HCT116 (cell line): ENCODE measurements at regions not wholly inside any gene's neighbourhood (a gene's known extent, or its start where the extent isn't known, plus 50 kb on each side); places are given as distances from the start of the nearest gene placed in this dataset.

Source experiments
- ATAC-seq: fragments of 200-7000 bp; cut with Tn5 transposase; 2 replicates; pipeline ENCODE4 v1.9.1; 2020; ENCODE audit warnings: mild to moderate bottlenecking, moderate library complexity
- BruUV-seq: library from RNA; stranded (reverse); fragments of 400-500 nt; replicated peaks from 2 replicates; lab custom pipeline; 2021; lab: Mats Ljungman, UMichigan
- CTCF ChIA-PET: fragments of 300-600 bp; sonication (Branson Sonifier 250); formaldehyde crosslinking; loops from one replicate; lab custom pipeline; 2021; ENCODE audit warnings: antibody characterized with exemption; lab: Charles Lee
- POLR2A ChIA-PET: fragments of 300-600, 350-600 bp; sonication (Branson Sonifier 250); formaldehyde crosslinking; loops from one replicate; lab custom pipeline; 2021; ENCODE audit warnings: antibody characterized with exemption; lab: Charles Lee
- RAD21 ChIA-PET, 2 experiments: fragments of 300-600 bp; sonication (Branson Sonifier 250); formaldehyde crosslinking; loops; one replicate each; lab custom pipeline; 2023; ENCODE audit warnings: low total read pairs in 2 of 2; ENCODE audit not compliant: uncharacterized antibody in 2 of 2, unreplicated experiment in 2 of 2, low non-redundant PET in 1 of 2; lab: Charles Lee
- DNase-seq: peaks from one replicate; pipeline ENCODE4 v3.0.0-alpha.2; 2010; ENCODE audit warnings: low read depth, low spot score
- H2AFZ ChIP-seq: fragments of 200-600 bp; shearing (Covaris generic), sonication (generic); 2 replicates; pipeline ENCODE4 v1.6.1; 2017; ENCODE audit warnings: low read depth, mixed run types, mixed read lengths, antibody characterized with exemption, low read length; ENCODE audit not compliant: poor library complexity, severe bottlenecking
- H3K27ac ChIP-seq: 2 replicates; pipeline ENCODE4 v1.5.1; 2012; ENCODE audit warnings: low read depth, low read length
- H3K27me3 ChIP-seq: fragments of 200-600 bp; sonication (generic); 2 replicates; pipeline ENCODE4 v1.6.1; 2016; ENCODE audit warnings: mixed run types, low read length, mixed read lengths; ENCODE audit not compliant: insufficient read depth
- H3K36me3 ChIP-seq, 2 experiments: fragments of 200-500 bp in 1 of 2; fragments of 200-600 bp in 1 of 2; sonication (Bioruptor generic) in 1 of 2; sonication (generic) in 1 of 2; 2 replicates each; pipeline versions ENCODE4 v1.5.1 to v1.6.1; 2014 to 2016; ENCODE audit warnings: low read length in 2 of 2, inconsistent platforms in 1 of 2, mixed read lengths in 1 of 2, mixed run types in 1 of 2; ENCODE audit not compliant: insufficient read depth in 2 of 2, control insufficient read depth in 1 of 2
- H3K4me1 ChIP-seq, 2 experiments: fragments of 200-600 bp in 1 of 2; sonication (generic) in 1 of 2; 2 replicates each; pipeline versions ENCODE4 v1.5.1 to v1.6.1; 2012 to 2017; ENCODE audit warnings: low read length in 2 of 2, inconsistent platforms in 1 of 2, mild to moderate bottlenecking in 1 of 2, mixed read lengths in 1 of 2, mixed run types in 1 of 2, moderate library complexity in 1 of 2; ENCODE audit not compliant: insufficient read depth in 2 of 2, control insufficient read depth in 1 of 2
- H3K4me2 ChIP-seq: fragments of 200-600 bp; sonication (generic); 2 replicates; pipeline ENCODE4 v1.6.1; 2017; ENCODE audit warnings: mixed run types, low read length, mixed read lengths
- H3K4me3 ChIP-seq, 2 experiments: fragments of 200-600 bp in 1 of 2; sonication (generic) in 1 of 2; replicated peaks in 1 of 2; 2 replicates each; pipeline ENCODE4 v1.5.1; 2011 to 2016; ENCODE audit warnings: low read length in 2 of 2, control low read depth in 1 of 2, low read depth in 1 of 2, mild to moderate bottlenecking in 1 of 2, mixed read lengths in 1 of 2, mixed run types in 1 of 2
- H3K79me2 ChIP-seq: fragments of 200-600 bp; sonication (generic); 2 replicates; pipeline ENCODE4 v1.6.1; 2017; ENCODE audit warnings: mild to moderate bottlenecking, mixed run types, low read length, moderate library complexity, mixed read lengths; ENCODE audit not compliant: insufficient read depth
- H3K9ac ChIP-seq: fragments of 200-600 bp; sonication (generic); 2 replicates; pipeline ENCODE4 v1.6.1; 2016; ENCODE audit warnings: low read length, mixed read lengths
- H3K9me2 ChIP-seq: fragments of 200-600 bp; sonication (generic), shearing (Covaris generic); 2 replicates; pipeline ENCODE4 v1.6.1; 2017; ENCODE audit warnings: mixed run types, mild to moderate bottlenecking, moderate library complexity; ENCODE audit not compliant: insufficient read depth
- H3K9me3 ChIP-seq, 2 experiments: fragments of 200-500 bp in 1 of 2; fragments of 200-600 bp in 1 of 2; sonication (Bioruptor generic) in 1 of 2; sonication (generic) in 1 of 2; 2 replicates each; pipeline ENCODE4 v1.6.1; 2014 to 2017; ENCODE audit warnings: low read length in 2 of 2, mixed read lengths in 2 of 2, inconsistent platforms in 1 of 2, low read depth in 1 of 2, mild to moderate bottlenecking in 1 of 2, mixed run types in 1 of 2, moderate library complexity in 1 of 2; ENCODE audit not compliant: control insufficient read depth in 1 of 2, insufficient read depth in 1 of 2
- H4K20me1 ChIP-seq: fragments of 200-600 bp; sonication (generic), shearing (Covaris generic); 2 replicates; pipeline ENCODE4 v1.6.1; 2017; ENCODE audit warnings: mixed run types, mild to moderate bottlenecking, moderate library complexity; ENCODE audit not compliant: insufficient read depth
- CEBPB ChIP-seq: IDR thresholded peaks from 2 replicates; pipeline ENCODE4 v1.6.1; 2012; ENCODE audit warnings: low read depth
- ELF1 ChIP-seq: IDR thresholded peaks from 2 replicates; pipeline ENCODE4 v1.6.1; 2012; ENCODE audit warnings: low read depth, borderline replicate concordance
- EZH2 ChIP-seq: fragments of 200-600 bp; sonication (generic); IDR thresholded peaks from 2 replicates; pipeline ENCODE4 v1.6.1; 2017; ENCODE audit warnings: antibody characterized with exemption, mixed run types
- EZH2phosphoT487 ChIP-seq: fragments of 200-600 bp; IDR thresholded peaks from 2 replicates; pipeline ENCODE4 v1.6.1; 2018; ENCODE audit warnings: antibody characterized with exemption, borderline replicate concordance
- FOSL1 ChIP-seq: IDR thresholded peaks from 2 replicates; pipeline ENCODE4 v1.6.1; 2012; ENCODE audit warnings: low read depth
- JUND ChIP-seq: IDR thresholded peaks from 2 replicates; pipeline ENCODE4 v1.6.1; 2012
- POLR2A ChIP-seq: IDR thresholded peaks from 2 replicates; pipeline ENCODE4 v1.7.0; 2011; ENCODE audit warnings: borderline replicate concordance; ENCODE audit not compliant: insufficient read depth, insufficient read length; ENCODE audit errors: extremely low read depth
- POLR2AphosphoS5 ChIP-seq: IDR thresholded peaks from 2 replicates; pipeline ENCODE4 v1.6.1; 2011; ENCODE audit warnings: mild to moderate bottlenecking, low read depth, low read length, moderate library complexity
- RAD21 ChIP-seq: IDR thresholded peaks from 2 replicates; pipeline ENCODE4 v1.6.1; 2012; ENCODE audit warnings: low read depth, mild to moderate bottlenecking
- SIN3A ChIP-seq: IDR thresholded peaks from 2 replicates; pipeline ENCODE4 v1.6.1; 2012; ENCODE audit warnings: low read depth
- SP1 ChIP-seq: IDR thresholded peaks from 2 replicates; pipeline ENCODE4 v1.6.1; 2012; ENCODE audit warnings: low read depth
- SRF ChIP-seq: IDR thresholded peaks from 2 replicates; pipeline ENCODE4 v1.6.1; 2012; ENCODE audit warnings: low read depth
- TCF7L2 ChIP-seq: IDR thresholded peaks from 2 replicates; pipeline ENCODE4 v1.7.0; 2011; ENCODE audit warnings: borderline replicate concordance, inconsistent platforms; ENCODE audit not compliant: insufficient read depth, insufficient read length; ENCODE audit errors: extremely low read depth
- YY1 ChIP-seq: IDR thresholded peaks from 2 replicates; pipeline ENCODE4 v1.6.1; 2011; ENCODE audit warnings: low read length, low read depth, moderate library complexity, mild to moderate bottlenecking; ENCODE audit not compliant: insufficient replicate concordance; ENCODE audit errors: extremely low read depth
- ZNF274 ChIP-seq: fragments of 200-500 bp; sonication (Bioruptor generic); IDR thresholded peaks from 2 replicates; pipeline ENCODE4 v1.6.1; 2014; ENCODE audit warnings: mild to moderate bottlenecking, low read depth, low read length, inconsistent platforms
- intact Hi-C: fragments of 100-400 bp; cut with micrococcal nuclease; formaldehyde crosslinking; loops from 2 replicates; pipeline ENCODE4 v1.10.0; 2022
- TF ChIP-seq, protein P1 (sequence below): IDR thresholded peaks from 2 replicates; pipeline ENCODE4 v1.6.1; 2012
- TF ChIP-seq, protein P2 (sequence below): IDR thresholded peaks from 2 replicates; pipeline ENCODE4 v1.6.1; 2012
- TF ChIP-seq, protein P3 (sequence below): IDR thresholded peaks from 2 replicates; pipeline ENCODE4 v1.6.1; 2012; ENCODE audit warnings: low read depth
- TF ChIP-seq, protein P4 (sequence below), 3 experiments: fragments of 200-600 bp in 1 of 3; sonication (generic) in 1 of 3; IDR thresholded peaks in 2 of 3; conservative IDR thresholded peaks in 1 of 3; 2 replicates each; pipeline ENCODE4 v1.5.1; 2012 to 2017; ENCODE audit warnings: low read depth in 2 of 3, low read length in 2 of 3, antibody characterized with exemption in 1 of 3, borderline replicate concordance in 1 of 3, control low read depth in 1 of 3, mild to moderate bottlenecking in 1 of 3, mixed read lengths in 1 of 3, mixed run types in 1 of 3, moderate library complexity in 1 of 3; ENCODE audit not compliant: insufficient read depth in 1 of 3

DNA sequence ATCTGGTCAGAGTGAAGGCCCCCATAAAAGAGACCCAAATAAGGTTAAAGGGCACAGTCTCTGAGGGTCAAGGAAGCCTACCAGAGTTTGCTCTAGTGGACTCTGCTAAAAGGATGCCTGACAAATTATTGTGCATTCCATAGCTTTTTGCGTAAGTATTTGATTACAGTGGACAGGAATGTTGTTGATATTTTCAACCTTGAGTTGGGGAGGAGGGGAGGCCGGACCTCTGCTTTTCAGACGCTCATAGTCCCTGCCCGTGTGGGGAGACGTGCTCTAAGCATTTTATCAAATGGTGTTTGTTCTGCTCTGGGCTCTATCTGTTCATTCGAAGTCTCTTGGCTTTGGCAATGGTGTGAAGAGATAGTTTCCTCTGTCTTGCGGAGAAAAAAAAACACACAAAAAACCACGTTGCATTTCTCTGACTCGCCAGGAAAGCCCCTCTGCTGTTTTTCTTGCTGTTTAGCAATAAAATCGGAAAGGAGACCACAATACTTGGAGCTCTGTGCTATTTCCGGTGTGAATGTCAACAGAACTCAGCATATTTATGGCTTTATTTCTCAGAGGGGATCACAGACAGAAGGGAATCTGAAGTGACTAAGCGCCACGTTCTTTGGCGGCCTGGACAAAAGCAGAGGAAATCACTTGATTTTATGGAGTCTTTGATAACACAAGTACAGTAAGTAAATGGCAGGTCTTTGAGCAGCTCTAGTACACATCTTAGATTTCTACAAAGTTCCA is 159.8 kb downstream of the ZFP64 start:
- H3K4me2 ChIP-seq = no peak overlapping the region
- DNase-seq (no peak), ATAC-seq (no peak)
- no peak overlapping the region for H3K27ac ChIP-seq
- H3K27me3 ChIP-seq = no peaks in the 10 kb centered on the region
- H3K9me2 ChIP-seq = no peaks in the 10 kb centered on the region
- BruUV-seq = no TSS peak
- H4K20me1 ChIP-seq = no peaks in the 10 kb centered on the region
- no peaks in the 10 kb centered on the region for H3K36me3 ChIP-seq
- no peaks in the 10 kb centered on the region for H3K9me3 ChIP-seq
- no peak overlapping the region for H3K4me3 ChIP-seq
- RAD21 ChIA-PET = no interaction called here
- POLR2A ChIA-PET = no interaction called here
- H3K79me2 ChIP-seq = no peaks in the 10 kb centered on the region
- H3K9ac ChIP-seq = no peak overlapping the region
- CTCF ChIA-PET = no interaction called here
- H2AFZ ChIP-seq = no peak overlapping the region
- intact Hi-C loops = no loop called here
- TF ChIP-seq POLR2A (no peak), TCF7L2 (no peak), ELF1 (no peak), YY1 (no peak), SRF (no peak), ZNF274 (no peak), FOSL1 (no peak), RAD21 (no peak), SP1 (no peak), EZH2 (no peak), POLR2AphosphoS5 (no peak), JUND (no peak), EZH2phosphoT487 (no peak), CEBPB (no peak), SIN3A (no peak)
- TF ChIP-seq, protein P1, sequence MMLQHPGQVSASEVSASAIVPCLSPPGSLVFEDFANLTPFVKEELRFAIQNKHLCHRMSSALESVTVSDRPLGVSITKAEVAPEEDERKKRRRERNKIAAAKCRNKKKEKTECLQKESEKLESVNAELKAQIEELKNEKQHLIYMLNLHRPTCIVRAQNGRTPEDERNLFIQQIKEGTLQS = no peak
- TF ChIP-seq, protein P2, sequence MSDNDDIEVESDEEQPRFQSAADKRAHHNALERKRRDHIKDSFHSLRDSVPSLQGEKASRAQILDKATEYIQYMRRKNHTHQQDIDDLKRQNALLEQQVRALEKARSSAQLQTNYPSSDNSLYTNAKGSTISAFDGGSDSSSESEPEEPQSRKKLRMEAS = no peak
- TF ChIP-seq, protein P3, sequence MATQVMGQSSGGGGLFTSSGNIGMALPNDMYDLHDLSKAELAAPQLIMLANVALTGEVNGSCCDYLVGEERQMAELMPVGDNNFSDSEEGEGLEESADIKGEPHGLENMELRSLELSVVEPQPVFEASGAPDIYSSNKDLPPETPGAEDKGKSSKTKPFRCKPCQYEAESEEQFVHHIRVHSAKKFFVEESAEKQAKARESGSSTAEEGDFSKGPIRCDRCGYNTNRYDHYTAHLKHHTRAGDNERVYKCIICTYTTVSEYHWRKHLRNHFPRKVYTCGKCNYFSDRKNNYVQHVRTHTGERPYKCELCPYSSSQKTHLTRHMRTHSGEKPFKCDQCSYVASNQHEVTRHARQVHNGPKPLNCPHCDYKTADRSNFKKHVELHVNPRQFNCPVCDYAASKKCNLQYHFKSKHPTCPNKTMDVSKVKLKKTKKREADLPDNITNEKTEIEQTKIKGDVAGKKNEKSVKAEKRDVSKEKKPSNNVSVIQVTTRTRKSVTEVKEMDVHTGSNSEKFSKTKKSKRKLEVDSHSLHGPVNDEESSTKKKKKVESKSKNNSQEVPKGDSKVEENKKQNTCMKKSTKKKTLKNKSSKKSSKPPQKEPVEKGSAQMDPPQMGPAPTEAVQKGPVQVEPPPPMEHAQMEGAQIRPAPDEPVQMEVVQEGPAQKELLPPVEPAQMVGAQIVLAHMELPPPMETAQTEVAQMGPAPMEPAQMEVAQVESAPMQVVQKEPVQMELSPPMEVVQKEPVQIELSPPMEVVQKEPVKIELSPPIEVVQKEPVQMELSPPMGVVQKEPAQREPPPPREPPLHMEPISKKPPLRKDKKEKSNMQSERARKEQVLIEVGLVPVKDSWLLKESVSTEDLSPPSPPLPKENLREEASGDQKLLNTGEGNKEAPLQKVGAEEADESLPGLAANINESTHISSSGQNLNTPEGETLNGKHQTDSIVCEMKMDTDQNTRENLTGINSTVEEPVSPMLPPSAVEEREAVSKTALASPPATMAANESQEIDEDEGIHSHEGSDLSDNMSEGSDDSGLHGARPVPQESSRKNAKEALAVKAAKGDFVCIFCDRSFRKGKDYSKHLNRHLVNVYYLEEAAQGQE = no peak
- TF ChIP-seq, protein P4, sequence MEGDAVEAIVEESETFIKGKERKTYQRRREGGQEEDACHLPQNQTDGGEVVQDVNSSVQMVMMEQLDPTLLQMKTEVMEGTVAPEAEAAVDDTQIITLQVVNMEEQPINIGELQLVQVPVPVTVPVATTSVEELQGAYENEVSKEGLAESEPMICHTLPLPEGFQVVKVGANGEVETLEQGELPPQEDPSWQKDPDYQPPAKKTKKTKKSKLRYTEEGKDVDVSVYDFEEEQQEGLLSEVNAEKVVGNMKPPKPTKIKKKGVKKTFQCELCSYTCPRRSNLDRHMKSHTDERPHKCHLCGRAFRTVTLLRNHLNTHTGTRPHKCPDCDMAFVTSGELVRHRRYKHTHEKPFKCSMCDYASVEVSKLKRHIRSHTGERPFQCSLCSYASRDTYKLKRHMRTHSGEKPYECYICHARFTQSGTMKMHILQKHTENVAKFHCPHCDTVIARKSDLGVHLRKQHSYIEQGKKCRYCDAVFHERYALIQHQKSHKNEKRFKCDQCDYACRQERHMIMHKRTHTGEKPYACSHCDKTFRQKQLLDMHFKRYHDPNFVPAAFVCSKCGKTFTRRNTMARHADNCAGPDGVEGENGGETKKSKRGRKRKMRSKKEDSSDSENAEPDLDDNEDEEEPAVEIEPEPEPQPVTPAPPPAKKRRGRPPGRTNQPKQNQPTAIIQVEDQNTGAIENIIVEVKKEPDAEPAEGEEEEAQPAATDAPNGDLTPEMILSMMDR (IDR thresholded peaks at IDR 0.05 in 2 of 3, conservative IDR thresholded peaks at IDR 0.05 in 1 of 3; ENCODE audit: borderline replicate concordance in 1 of 3, insufficient read depth in 1 of 3, low read depth in 2 of 3, low read length in 2 of 3) = no peak
- H3K4me1 ChIP-seq = no peaks in the 10 kb centered on the region
